GM18517 (cell line): ENCODE measurements at regions not wholly inside any gene's neighbourhood (a gene's known extent, or its start where the extent isn't known, plus 50 kb on each side); places are given as distances from the start of the nearest gene placed in this dataset.

Experiments used
- ATAC-seq: cut with Tn5 transposase; IDR thresholded peaks from one replicate; pipeline ENCODE4 v1.9.1; 2021; ENCODE audit warnings: mild to moderate bottlenecking, moderate library complexity; ENCODE audit not compliant: unreplicated experiment

DNA sequence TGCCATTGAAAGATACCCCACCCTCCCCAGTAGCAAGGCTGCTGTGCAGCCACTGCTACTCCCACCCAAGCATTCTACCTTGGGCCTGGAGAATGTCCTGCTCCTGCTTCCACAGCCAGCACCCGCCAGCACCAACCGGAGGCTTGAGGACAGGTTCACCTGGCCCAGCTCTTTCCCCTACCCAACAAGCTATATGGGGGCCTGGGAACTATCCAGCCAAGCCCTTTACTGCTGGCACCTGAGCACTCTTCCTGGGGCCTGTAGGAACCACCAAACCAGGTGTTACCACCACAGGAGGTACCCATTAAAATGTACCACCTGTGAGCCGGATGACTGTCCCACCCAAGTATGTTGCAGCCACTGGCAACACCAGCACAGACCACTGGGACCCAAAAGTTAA, 86.1 kb upstream of the GHR start:
- no peak for ATAC-seq

GRCh38 chr5:42337607-42338006, 85.6 kb upstream of the GHR start:
- no peak for ATAC-seq

DNA sequence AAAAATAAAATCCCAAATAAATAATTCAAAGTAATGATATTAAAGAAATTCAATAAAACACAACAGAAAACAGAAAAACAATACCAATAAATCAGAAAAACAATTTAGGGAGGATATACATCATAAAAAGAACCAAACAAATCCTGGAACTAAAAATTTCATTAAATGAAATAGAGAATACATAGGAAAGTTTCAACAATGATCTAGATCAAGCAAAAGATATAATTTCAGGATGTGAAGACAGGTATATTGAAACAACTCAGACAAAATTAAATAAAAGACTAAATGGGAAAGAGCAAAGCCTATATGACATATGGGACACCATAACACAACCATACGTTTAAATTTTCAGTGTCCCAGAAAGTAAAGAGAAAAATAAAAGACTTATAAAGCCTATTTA, 85.1 kb upstream of the GHR start:
- ATAC-seq: no peak

- ATAC-seq: no peak
These were observed 74.1 kb upstream of the GHR start for GRCh38 chr5:42349163-42349562.

- no peak for ATAC-seq
These were observed 71.3 kb upstream of the GHR start for GRCh38 chr5:42351956-42352355.

GRCh38 chr5:42360056-42360455, 63.2 kb upstream of the GHR start:
- ATAC-seq: no peak

DNA sequence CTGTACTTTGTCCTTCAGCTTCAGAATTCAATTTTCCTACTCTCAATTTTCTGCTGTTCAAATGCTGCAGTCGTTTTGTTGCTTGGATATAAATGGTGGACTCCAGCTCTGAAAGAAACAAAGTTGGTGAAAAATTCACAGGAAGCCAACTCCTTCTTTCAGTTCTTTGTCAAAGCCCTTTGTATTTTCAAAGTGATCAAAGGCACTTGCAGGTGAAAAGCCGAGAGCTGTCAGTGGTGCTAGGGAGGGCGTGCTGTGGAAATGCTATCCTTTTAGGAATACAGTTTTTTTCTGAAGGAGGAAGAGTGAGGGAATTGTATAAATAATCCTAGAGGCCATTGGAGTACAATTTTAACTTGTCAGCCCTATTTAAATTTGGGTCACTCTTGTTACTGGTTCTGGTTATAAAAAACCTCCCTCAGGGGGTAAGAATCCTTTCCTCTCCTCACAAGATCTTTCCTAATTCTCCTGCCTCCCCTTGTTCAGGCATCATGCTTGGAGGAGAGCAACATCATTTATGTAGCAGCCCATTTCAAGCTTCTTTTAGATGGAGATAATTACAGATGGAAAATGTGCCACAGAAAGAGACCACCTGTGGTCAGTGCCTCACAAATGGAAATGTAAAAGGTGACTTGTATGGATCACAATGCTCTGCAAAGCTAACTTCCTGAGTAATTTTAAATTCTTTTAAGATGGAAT, 62.5 kb upstream of the GHR start:
- no peak for ATAC-seq

- ATAC-seq: no peak
These were observed 61.9 kb upstream of the GHR start for GRCh38 chr5:42361315-42361688.

GRCh38 chr5:42366051-42366450, 57.2 kb upstream of the GHR start:
- no peak for ATAC-seq
